GM12865 (cell line): ENCODE measurements at regions not wholly inside any gene's neighbourhood (a gene's known extent, or its start where the extent isn't known, plus 50 kb on each side); places are given as distances from the start of the nearest gene placed in this dataset.

Experiments used
- DNase-seq: peaks from one replicate; pipeline ENCODE4 v3.0.0; 2010; ENCODE audit warnings: low read depth
- H3K4me3 ChIP-seq: 2 replicates; pipeline ENCODE4 v1.5.1; 2011; ENCODE audit warnings: mild to moderate bottlenecking, low read depth, low read length, control low read depth
- CTCF ChIP-seq: IDR thresholded peaks from 2 replicates; pipeline ENCODE4 v1.5.1; 2011; ENCODE audit warnings: low read length, control low read depth, low read depth, inconsistent platforms; ENCODE audit not compliant: insufficient read depth; ENCODE audit errors: missing control alignments

DNA sequence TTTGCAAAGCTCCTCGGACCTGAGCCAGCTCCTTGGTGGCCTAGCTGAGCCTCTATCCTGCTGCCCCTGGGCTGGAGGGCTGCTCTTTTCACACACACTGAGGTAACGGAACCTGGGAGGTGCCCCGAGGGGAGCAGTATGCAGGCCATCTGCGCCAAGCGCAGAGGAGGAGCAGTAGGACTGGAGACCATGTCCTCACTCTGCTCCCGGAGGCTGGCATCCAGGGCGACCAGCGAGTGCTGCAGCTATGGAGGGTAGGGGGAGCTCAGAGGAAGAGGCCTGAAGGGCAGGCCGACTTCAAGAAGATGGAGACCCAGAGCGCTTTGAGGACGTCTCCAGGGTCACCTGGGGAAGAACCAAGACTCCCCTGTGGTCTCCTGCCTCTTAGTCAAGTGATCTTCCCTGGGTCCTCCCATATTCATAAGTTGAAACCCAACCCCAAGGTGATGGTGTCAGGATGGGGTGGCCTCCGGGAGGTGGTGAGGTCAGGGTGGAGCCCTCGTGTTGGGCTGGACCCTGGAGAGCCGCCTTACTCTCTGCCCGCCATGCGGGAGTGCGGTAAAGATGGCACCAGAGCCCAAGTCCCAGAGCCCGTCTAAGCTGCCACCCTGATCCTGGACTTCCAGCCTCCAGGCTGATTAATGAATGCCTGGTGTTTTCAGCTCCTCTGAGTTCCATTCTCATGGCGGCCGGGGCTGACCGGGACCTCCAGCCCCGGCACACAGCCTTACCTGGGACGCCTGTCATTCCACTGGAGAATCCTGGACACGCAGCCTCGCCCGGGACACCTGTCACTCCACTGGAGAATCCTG lies 160.7 kb downstream of the NDUFA10 start:
- no peak for DNase-seq
- H3K4me3 ChIP-seq: no peak overlapping the region
- no peak for TF ChIP-seq CTCF

DNA sequence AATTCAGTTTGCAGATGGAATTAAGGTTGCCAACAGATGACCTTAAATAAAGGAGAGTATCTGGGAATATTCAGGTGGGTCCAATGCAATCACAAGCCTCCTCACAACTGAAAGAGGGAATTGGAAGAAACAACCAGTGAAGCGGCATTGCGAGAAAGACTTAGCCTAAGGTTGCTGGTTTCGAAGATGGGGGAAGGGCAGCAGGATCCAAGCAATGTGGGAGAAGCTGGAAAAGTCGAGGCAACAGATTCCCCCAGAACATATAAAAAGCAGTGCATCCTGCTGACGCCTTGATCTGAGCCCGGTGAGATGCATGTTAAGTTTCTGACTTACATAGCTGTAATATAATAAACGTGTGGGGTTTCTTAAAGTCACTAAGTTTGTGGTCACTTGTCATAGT lies 162.5 kb downstream of the NDUFA10 start:
- no peak for DNase-seq
- no peak overlapping the region for H3K4me3 ChIP-seq
- TF ChIP-seq CTCF: no peak

DNA sequence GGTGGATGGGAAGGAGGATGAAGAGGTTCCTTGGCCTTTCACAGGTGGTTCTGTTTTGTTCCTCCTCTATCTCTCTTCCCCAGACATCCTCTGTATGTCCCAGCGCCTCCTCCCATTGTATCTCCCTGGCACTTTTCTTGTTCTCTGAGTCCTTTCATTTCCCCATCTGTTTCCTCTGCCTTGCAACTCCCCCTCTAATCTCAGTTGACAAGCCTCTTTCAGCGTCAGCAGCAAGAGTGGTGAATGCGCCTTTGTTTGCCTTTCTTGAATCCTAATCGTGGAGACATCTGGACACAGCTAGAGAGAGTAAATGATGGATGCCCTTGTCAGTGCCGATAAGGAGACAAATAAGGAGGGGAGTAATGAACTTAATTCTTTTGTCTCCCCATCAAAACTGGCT lies 167.0 kb downstream of the NDUFA10 start:
- no peak for TF ChIP-seq CTCF
- no peak for DNase-seq
- no peak overlapping the region for H3K4me3 ChIP-seq

GRCh38 chr2:239857591-239857990 lies 167.6 kb downstream of the NDUFA10 start:
- no peak for DNase-seq
- no peak overlapping the region for H3K4me3 ChIP-seq
- no peak for TF ChIP-seq CTCF

GRCh38 chr2:239856620-239857285 lies 168.4 kb downstream of the NDUFA10 start:
- TF ChIP-seq CTCF: no peak
- no peak overlapping the region for H3K4me3 ChIP-seq
- no peak for DNase-seq

GRCh38 chr2:239855863-239856587 lies 169.1 kb downstream of the NDUFA10 start:
- TF ChIP-seq CTCF: no peak
- no peak overlapping the region for H3K4me3 ChIP-seq
- DNase-seq: no peak
